GM04503 (cell line): ENCODE measurements at regions not wholly inside any gene's neighbourhood (a gene's known extent, or its start where the extent isn't known, plus 50 kb on each side); places are given as distances from the start of the nearest gene placed in this dataset.
"Not testable (repeated sequence)": the region's sequence is repeated elsewhere in the genome, so short reads cannot be mapped to it uniquely, and the experiment has no call there.

Source experiments
- DNase-seq: peaks from one replicate; pipeline ENCODE4 v3.0.0-alpha.2; 2012; ENCODE audit warnings: low read depth

- no peak for DNase-seq
Measured at GRCh38 chr15:93823971-93824913, 407.1 kb upstream of the MCTP2 start.

GRCh38 chr15:93820566-93820965, 410.8 kb upstream of the MCTP2 start:
- DNase-seq, result no peak

DNA sequence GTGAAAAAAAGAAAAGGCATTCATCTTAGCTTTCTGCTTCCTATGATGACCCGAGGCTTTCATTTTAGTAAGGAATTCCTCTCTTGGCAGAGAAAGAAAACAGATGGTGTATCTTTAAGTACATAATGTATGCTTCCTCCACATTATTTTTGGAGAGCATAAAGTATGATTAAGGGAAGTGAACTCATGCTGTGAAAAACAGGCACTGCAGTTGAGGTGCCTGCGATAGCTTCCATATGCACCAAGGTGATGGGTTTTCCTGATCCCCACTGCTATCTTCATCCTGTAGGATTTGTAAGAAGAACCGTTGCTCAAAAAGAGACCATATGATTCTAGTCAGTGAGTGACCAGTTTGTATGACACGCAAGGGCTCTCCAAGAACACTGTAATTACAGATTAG, 411.5 kb upstream of the MCTP2 start:
- no peak for DNase-seq

- no peak for DNase-seq
Measured at GRCh38 chr15:93816815-93817214, 414.5 kb upstream of the MCTP2 start.

- no peak for DNase-seq
Measured at GRCh38 chr15:93811305-93811704, 420.1 kb upstream of the MCTP2 start.

GRCh38 chr15:93809516-93809915, 421.8 kb upstream of the MCTP2 start:
- DNase-seq, result no peak

- DNase-seq, result no peak
Measured at GRCh38 chr15:93803421-93804152, 427.8 kb upstream of the MCTP2 start.

DNA sequence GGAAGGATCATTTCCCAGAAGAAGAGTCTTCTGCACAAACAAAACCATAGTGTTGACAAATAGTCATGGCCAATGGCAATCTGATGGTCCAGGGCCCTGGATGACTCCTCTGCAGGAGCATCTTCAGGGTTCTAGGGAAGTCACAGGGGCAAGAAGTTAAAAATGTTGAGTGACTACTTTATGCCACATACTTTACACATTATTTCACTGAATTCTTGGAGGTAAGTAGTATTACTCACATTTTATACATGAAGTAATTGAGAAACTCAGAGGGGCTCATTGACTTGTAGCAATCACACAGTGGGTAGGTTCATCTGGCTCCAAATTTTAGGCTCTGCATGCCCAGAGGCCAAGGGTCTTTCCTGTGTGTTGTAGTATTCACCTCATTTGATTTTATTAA, 430.2 kb upstream of the MCTP2 start:
- DNase-seq, result no peak

DNA sequence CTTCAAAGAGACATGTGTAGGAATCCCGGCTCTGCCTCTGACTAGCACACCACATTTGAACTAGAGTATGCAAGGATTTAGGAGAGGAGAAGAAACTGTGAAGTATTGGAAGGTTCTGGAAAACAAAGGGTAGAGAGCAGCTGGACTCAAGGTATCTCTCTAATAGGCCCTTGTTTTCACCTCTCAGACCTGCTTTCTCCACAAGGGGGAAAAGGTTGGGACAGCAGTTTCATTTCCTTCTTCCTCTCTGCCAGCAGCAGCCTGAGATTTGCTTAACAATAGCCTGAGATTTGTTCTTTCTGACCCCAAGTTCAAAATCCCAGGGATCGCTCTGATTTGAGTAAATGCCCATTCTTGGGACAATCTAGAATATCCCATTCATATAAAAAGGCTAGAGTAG, 430.6 kb upstream of the MCTP2 start:
- DNase-seq, result no peak

DNA sequence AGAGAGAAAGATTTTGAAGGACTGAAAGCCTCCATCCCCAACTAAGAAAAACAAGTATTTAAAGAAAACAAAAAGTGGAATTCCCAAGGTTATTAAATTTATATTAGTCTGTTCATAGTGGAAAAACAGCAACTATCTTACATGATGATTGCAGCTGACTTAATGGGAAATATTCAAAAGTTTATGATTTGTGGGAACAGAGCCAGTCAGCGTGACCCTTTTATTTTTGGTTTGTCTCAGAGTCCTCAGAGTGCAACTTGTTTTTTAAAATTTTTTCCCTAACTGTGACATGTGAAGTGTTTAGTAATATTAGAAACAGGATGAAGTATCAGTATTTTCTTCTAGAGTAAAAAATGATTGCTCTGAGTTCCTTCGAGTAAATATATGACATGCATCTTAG, 441.9 kb upstream of the MCTP2 start:
- no peak for DNase-seq

DNA sequence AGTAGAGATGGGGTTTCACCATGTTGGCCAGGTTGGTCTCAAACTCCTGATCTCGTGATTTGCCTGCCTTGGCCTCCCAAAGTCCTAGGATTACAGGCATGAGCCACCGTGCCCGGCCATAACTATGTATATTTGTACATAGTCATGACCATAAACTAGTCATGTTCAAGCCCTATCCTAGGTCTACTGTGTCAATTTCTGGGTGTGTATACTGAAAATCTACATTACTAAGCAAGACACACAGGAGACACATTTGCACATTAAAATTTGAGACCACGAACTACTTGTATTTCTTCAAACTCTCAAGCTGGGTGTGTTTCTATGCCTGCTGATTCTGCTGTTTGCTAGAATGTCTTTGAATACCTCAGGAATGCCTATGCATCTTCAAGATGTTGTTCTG, 451.3 kb upstream of the MCTP2 start:
- DNase-seq, result no peak

DNA sequence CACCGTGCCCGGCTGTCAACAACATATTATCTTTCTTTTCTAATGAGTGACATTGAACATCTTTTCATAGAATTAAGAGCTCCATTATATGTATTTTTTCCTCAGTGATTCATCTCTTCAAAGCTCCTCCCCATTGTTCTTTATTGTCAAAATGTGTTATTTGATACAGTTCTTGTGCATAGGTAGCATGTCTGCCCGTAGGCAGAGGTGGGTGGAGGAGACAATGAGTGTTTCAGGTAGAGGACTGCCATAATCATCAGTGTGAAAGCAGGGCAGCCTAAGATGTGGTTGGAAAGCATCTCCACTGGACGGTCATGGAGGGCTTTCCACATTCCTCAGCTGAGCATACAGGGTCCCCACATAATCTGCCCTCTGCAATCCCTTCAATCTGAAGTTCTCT, 452.0 kb upstream of the MCTP2 start:
- no peak for DNase-seq

DNA sequence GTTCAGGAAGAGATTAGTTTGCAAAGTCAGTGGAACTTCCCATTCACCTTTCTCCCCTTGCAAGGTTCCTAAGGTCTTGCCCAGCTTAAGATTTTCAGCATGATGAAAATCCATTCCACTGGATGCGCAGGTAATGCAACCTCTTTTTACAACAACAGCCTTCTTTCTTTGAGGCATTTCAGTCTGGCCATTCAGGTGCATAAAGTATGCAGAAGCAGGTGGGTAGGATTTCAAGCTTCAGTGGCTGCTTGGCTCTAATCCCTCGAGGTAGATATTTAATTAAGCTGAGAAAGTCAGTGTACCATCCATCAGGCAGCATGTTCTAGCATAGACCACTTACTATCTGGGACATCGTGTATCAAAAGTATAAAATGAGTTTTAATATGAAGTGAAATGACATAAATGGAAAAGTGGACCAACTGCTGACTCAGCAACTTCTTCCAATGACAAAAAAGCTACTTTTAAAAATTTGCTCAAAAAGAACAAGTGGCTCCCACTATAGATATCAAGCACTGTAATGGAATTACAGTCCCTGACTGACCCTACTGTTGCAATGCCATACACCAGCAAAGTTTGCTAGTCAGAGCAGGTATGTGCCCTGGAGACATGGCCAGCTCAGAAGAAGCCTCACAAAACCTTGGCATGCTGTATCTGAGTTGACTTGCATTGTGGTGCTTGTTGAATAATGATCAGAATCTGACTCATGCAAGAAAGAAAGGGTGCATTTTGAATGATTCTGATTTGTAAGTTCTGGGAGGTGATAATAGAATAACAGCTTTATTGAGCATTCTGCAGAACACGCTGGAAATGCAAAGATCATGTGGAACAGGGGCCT, 459.9 kb upstream of the MCTP2 start:
- no peak for DNase-seq

DNA sequence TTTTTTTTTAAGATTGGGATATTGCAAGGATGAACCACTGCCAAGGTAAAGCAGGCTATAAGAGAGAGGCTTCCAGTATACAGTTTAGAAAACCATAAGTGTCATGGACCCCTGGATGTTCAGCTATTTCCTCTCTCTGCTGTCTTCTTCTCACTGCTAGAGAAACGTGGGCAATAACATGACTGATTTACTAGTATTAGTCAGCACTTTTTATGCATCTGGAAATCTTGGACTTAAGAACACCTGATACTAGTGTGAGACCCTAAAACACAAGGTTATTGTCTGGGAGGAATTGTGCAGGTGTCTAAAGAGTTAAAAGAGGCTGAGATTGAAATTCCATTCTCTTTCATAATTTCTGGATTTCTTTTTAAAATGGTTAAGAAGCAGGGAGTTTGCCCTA, 460.6 kb upstream of the MCTP2 start:
- no peak for DNase-seq

GRCh38 chr15:93762036-93762435, 469.3 kb upstream of the MCTP2 start:
- DNase-seq, result no peak

GRCh38 chr15:93759629-93760028, 471.7 kb upstream of the MCTP2 start:
- DNase-seq, result no peak

DNA sequence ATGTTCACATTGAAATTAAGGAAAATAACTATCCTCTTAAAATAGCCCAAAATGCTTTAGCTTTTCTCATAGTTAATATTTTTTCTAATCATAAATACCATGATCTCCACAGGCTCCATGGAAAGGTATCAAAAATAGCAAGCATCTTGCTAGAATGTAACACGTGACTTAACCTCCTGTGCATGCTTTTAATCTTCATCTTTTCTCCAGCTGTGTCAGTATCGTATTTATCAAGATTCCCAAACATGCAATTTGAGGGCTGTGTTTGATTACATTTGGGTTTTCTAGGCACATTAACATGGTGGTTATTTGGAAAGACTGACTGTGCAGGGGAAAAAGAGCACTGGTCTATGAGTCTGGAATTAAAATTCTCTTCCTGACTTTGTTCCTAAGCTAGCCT, 472.5 kb upstream of the MCTP2 start:
- DNase-seq, result no peak

GRCh38 chr15:93748710-93749109, 482.7 kb upstream of the MCTP2 start:
- no peak for DNase-seq

DNA sequence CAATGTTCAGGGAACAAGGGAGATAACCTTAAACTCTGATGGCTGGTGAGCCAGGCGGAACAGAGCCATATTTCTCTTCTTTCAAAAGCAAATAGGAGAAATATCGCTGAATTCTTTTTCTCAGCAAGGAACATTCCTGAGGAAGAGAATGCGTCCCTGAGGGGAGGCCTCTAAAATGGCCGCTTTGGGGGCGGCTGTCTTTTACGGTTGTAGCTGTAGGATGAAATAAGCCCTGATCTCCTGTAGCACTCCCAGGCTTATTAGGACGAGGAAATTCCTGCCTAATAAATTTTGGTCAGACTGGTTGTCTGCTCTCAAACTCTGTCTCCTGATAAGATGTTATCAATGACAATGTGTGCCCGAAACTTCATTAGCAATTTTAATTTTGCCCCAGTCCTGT, 496.4 kb upstream of the MCTP2 start:
- DNase-seq, result not testable (repeated sequence)

- DNase-seq, result no peak
Measured at GRCh38 chr15:93730724-93731123, 500.6 kb upstream of the MCTP2 start.

- no peak for DNase-seq
Measured at GRCh38 chr15:93722165-93722564, 509.2 kb upstream of the MCTP2 start.

- no peak for DNase-seq
Measured at GRCh38 chr15:93720607-93721006, 510.8 kb upstream of the MCTP2 start.
